Omental fat pad (tissue), 3 donors: ENCODE measurements at regions not wholly inside any gene's neighbourhood (a gene's known extent, or its start where the extent isn't known, plus 50 kb on each side); places are given as distances from the start of the nearest gene placed in this dataset.

Experiments
- ATAC-seq: fragments of 150-250 bp; one replicate; pipeline ENCODE4 v1.9.1; 2016; ENCODE audit warnings: mild to moderate bottlenecking, moderate library complexity; ENCODE audit not compliant: low FRiP score
- DNase-seq: peaks from one replicate; pipeline ENCODE4 v3.0.0-alpha.2; 2019; ENCODE audit warnings: low spot score
- TF ChIP-seq, protein P1 (sequence below), 3 donors: fragments of 450-650 bp; IDR thresholded peaks; one replicate each; pipeline ENCODE4 v1.5.1; 2016 to 2017; ENCODE audit warnings: antibody characterized with exemption in 3 of 3, mild to moderate bottlenecking in 3 of 3, moderate library complexity in 2 of 3

DNA sequence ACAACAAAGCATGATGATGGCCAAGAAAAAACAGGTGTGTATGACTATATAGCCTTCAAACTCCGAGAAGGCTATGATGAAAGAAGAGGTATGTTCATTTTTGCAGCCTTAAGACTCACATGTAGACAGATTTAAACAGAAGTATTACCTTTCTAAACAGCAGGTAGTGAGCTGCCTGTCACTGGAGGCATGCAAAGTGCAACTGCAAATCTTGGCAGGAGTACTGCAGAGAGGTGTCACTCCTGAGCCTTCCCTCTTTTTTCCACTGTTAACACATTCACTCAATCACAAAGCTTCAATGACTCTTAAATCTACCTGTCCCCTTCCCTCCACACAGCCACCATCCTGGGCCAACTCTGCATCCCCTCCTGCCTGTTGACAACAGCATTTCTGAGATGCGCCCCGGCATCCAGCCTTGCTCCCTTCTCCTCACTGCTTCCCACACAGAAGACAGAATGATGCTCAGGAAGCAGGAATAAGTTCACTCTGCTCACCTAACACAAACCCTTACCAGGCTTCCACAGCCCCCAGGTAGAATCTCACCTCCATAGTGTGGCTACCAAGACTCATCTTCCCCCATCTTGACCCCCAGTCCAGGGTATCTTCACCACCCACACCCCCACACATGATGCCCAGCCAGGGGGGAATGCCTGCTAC is 161.9 kb upstream of the ZMIZ1 start:
- TF ChIP-seq, protein P1, sequence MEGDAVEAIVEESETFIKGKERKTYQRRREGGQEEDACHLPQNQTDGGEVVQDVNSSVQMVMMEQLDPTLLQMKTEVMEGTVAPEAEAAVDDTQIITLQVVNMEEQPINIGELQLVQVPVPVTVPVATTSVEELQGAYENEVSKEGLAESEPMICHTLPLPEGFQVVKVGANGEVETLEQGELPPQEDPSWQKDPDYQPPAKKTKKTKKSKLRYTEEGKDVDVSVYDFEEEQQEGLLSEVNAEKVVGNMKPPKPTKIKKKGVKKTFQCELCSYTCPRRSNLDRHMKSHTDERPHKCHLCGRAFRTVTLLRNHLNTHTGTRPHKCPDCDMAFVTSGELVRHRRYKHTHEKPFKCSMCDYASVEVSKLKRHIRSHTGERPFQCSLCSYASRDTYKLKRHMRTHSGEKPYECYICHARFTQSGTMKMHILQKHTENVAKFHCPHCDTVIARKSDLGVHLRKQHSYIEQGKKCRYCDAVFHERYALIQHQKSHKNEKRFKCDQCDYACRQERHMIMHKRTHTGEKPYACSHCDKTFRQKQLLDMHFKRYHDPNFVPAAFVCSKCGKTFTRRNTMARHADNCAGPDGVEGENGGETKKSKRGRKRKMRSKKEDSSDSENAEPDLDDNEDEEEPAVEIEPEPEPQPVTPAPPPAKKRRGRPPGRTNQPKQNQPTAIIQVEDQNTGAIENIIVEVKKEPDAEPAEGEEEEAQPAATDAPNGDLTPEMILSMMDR (IDR thresholded peaks at IDR 0.05): no peak
- no peak for DNase-seq
- ATAC-seq: no peak

DNA sequence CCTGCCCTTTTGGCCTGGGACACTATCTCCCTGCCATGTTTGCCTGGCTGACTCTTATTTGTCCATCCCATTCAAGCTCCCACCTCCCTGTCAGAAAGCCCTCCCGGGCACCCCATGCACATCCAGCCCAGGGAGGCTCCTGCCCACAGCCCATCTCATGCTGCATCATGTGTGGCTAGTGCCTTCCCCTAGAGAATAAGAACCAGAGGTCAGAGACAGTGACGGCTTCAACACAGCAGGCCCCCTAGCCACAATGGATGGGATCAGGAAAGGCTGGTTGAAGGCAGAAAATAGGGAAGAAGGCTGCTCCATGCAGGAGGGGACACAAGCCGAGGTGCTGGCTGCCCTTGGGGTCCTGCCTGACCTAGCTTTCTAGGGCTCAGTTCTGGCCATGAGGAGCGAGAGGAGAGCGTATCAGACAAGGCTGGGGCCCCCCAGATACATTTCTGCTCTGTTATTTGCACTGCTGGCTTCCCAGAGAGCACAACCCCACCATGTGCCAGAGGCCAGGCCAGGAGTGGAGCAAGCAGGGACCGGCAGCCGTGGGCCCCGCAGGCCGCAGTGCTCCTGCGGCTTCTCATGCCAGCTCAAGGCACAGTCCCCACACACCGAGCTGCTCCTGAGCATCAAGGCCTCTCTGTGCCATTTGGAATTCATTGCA is 161.1 kb upstream of the ZMIZ1 start:
- DNase-seq (no peak), ATAC-seq (no peak)
- TF ChIP-seq, protein P1 (IDR thresholded peaks at IDR 0.05): no peak

DNA sequence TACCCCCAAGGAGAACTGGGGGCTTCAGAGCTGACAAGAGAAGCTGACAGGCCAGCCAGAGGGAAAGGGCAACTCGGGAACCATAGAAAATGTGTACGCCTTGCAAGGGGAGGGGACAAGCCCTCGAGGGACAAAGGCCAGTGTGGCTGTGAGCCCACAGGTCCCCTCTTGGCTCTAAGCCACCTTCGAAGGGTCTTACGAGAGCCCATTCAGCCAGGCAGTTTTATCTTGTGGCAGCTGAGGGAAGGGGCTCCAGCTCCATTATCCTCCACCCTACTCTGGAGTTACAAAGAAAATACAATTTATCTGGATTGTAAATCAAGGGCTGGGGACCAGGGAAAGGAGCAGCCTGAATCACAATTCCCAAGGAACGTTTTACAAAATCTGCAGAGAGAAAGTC is 159.5 kb upstream of the ZMIZ1 start:
- no peak for ATAC-seq
- TF ChIP-seq, protein P1 (IDR thresholded peaks at IDR 0.05): no peak
- DNase-seq: no peak

DNA sequence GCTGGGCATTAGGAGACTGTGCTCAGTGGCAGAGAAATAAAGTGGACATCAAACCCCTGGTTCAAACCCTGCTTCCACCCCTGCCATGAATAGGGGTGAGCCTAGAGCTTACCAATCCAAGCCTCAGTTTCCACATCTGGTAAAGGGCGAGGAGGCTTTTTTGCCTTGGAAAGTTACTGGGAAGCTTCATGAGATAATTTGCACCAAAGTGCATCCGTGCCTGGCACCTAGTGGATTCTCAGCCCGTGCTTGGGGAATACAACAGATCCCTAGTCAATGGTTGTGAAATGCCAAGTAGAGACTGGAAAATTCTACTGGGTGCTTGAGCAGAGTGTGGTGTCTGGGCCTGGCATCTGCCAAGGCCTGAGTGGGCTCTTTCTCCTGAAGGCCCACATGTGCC is 158.7 kb upstream of the ZMIZ1 start:
- TF ChIP-seq, protein P1 (IDR thresholded peaks at IDR 0.05): no peak
- DNase-seq (no peak), ATAC-seq (no peak)

DNA sequence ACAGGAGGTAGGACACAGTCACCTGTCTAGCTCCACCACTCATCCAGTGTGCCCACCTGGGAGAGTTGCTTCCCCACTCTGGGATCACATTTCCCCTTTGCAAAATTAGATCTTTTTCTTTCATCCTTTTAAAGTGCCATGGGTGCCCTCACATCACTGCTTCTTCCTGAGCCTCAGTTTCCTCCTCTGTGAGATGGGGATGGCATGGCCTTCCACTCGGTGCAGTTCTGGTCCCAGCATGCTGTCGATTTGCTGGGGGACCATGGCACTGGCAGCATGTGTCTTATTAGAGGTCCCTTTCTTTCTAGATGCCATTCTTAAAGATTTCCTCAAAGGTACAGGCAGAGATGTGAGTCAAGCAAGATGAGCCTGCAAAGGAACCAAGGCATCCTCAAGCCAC is 158.3 kb upstream of the ZMIZ1 start:
- TF ChIP-seq, protein P1 (IDR thresholded peaks at IDR 0.05): no peak
- DNase-seq (no peak), ATAC-seq (no peak)

DNA sequence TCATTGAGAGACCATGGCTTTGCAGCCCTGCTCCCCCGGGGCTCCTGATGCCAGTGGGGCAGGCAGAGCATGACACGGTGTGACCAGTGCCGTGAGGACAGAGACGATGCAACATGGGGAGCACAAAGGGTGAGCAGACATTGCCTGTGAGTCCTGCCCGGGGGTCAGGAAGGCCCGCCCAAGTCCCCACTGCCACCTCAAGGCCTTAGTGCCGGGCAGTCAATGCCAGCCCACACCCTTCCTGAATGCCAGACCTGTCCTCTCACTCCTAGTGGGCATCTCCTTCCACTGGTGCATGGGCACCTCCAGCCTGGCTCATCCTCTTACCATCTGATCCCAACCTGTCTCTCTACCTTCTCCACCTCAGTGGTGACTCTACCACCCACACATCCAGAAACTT is 157.9 kb upstream of the ZMIZ1 start:
- TF ChIP-seq, protein P1 (IDR thresholded peaks at IDR 0.05): no peak
- no peak for ATAC-seq
- no peak for DNase-seq
